Endothelial cell (in vitro differentiated cells): ENCODE measurements at regions not wholly inside any gene's neighbourhood (a gene's known extent, or its start where the extent isn't known, plus 50 kb on each side); places are given as distances from the start of the nearest gene placed in this dataset.

Experiments
- DNase-seq: peaks from one replicate; pipeline ENCODE4 v3.0.0; 2021; ENCODE audit warnings: low spot score
- H3K27ac Mint-ChIP-seq: one replicate; pipeline ENCODE4 v1.8.0; 2021; ENCODE audit warnings: mixed read lengths, inconsistent platforms; ENCODE audit not compliant: unreplicated experiment
- H3K27me3 Mint-ChIP-seq: one replicate; pipeline ENCODE4 v1.8.0; 2021; ENCODE audit warnings: mild to moderate bottlenecking, moderate library complexity, mixed read lengths, inconsistent platforms; ENCODE audit not compliant: unreplicated experiment
- H3K36me3 Mint-ChIP-seq: one replicate; pipeline ENCODE4 v1.8.0; 2021; ENCODE audit warnings: mild to moderate bottlenecking, low read depth, mixed read lengths, inconsistent platforms; ENCODE audit not compliant: unreplicated experiment
- H3K4me1 Mint-ChIP-seq: one replicate; pipeline ENCODE4 v1.8.0; 2021; ENCODE audit warnings: mild to moderate bottlenecking, mixed read lengths, inconsistent platforms; ENCODE audit not compliant: unreplicated experiment
- H3K4me3 Mint-ChIP-seq: one replicate; pipeline ENCODE4 v1.8.0; 2021; ENCODE audit warnings: mild to moderate bottlenecking, mixed read lengths, inconsistent platforms; ENCODE audit not compliant: unreplicated experiment
- H3K9me3 Mint-ChIP-seq: one replicate; pipeline ENCODE4 v1.8.0; 2021; ENCODE audit warnings: mixed read lengths, inconsistent platforms; ENCODE audit not compliant: unreplicated experiment
- TF ChIP-seq, protein P1 (sequence below): fragments of 200-600 bp; sonication (generic); IDR thresholded peaks from one replicate; pipeline ENCODE4 v1.5.0; 2021; ENCODE audit warnings: antibody characterized with exemption; ENCODE audit not compliant: unreplicated experiment

GRCh38 chr10:128885573-128886555 is 581.2 kb upstream of the MGMT start:
- no peaks in the 10 kb centered on the region for H3K4me1 Mint-ChIP-seq
- H3K27me3 Mint-ChIP-seq: no peaks in the 10 kb centered on the region
- TF ChIP-seq, protein P1, sequence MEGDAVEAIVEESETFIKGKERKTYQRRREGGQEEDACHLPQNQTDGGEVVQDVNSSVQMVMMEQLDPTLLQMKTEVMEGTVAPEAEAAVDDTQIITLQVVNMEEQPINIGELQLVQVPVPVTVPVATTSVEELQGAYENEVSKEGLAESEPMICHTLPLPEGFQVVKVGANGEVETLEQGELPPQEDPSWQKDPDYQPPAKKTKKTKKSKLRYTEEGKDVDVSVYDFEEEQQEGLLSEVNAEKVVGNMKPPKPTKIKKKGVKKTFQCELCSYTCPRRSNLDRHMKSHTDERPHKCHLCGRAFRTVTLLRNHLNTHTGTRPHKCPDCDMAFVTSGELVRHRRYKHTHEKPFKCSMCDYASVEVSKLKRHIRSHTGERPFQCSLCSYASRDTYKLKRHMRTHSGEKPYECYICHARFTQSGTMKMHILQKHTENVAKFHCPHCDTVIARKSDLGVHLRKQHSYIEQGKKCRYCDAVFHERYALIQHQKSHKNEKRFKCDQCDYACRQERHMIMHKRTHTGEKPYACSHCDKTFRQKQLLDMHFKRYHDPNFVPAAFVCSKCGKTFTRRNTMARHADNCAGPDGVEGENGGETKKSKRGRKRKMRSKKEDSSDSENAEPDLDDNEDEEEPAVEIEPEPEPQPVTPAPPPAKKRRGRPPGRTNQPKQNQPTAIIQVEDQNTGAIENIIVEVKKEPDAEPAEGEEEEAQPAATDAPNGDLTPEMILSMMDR: no peak
- H3K36me3 Mint-ChIP-seq: no peaks in the 10 kb centered on the region
- H3K27ac Mint-ChIP-seq: no peak overlapping the region
- DNase-seq: no peak
- no peaks in the 10 kb centered on the region for H3K9me3 Mint-ChIP-seq
- H3K4me3 Mint-ChIP-seq: no peak overlapping the region

GRCh38 chr10:128887856-128888255 is 579.2 kb upstream of the MGMT start:
- TF ChIP-seq, protein P1: no peak
- Mint-ChIP-seq H3K4me3 (no peak overlapping the region), H3K27ac (no peak overlapping the region)

GRCh38 chr10:128892005-128892404 is 575.0 kb upstream of the MGMT start:
- Mint-ChIP-seq H3K27ac (no peak overlapping the region), H3K4me3 (no peak overlapping the region), H3K4me1 (no peaks in the 10 kb centered on the region), H3K36me3 (no peaks in the 10 kb centered on the region), H3K27me3 (no peaks in the 10 kb centered on the region), H3K9me3 (no peaks in the 10 kb centered on the region)
- DNase-seq: no peak
- TF ChIP-seq, protein P1: no peak

More at GRCh38 chr10:128887856-128888255, 579.2 kb upstream of the MGMT start:
- no peaks in the 10 kb centered on the region for H3K9me3 Mint-ChIP-seq
- H3K36me3 Mint-ChIP-seq: no peaks in the 10 kb centered on the region
- DNase-seq: no peak
- no peaks in the 10 kb centered on the region for H3K4me1 Mint-ChIP-seq
- no peaks in the 10 kb centered on the region for H3K27me3 Mint-ChIP-seq

DNA sequence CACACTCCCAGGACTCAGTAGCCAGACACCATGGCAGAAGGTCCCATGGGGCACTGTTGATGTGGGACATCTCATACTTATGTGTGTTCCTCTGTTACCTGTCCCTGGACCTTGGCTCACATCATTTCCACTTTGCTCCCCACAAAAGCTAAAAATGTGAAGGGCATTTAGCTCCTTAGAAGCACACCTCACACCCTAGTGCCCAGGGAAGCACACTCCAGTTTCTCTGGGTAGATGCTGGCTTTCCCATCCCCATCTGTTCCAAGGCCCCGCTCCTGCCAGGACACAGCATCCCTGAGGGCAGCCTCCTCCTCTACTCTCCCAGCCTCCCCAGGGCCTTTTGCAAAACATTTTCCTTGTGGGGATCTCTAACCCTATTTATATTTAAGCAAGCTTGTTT is 572.4 kb upstream of the MGMT start:
- TF ChIP-seq, protein P1: no peak
- DNase-seq: no peak
- H3K4me1 Mint-ChIP-seq: no peaks in the 10 kb centered on the region

DNA sequence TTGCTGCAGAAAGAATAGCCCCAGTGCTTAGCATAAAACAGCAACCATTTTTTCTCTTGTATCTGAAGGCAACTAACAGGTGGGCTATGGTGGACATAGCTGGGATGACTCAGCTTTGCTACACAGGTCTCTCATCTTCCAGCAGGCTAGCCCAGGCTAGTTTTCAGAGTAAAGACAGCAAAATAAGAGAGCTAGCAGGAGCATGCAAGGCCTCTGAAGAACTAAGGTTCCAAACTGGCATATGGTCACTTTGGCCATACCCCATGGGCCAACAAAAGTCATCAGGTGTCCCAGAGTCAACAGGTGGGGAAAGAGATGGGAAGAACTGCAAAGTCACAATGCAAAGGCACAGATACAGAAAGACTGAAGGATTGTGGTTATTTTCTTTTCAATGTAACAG is 571.6 kb upstream of the MGMT start:
- no peak overlapping the region for H3K4me3 Mint-ChIP-seq
- TF ChIP-seq, protein P1: no peak
- H3K36me3 Mint-ChIP-seq: no peaks in the 10 kb centered on the region
- no peak overlapping the region for H3K27ac Mint-ChIP-seq
- H3K4me1 Mint-ChIP-seq: no peaks in the 10 kb centered on the region
- no peak for DNase-seq
- no peaks in the 10 kb centered on the region for H3K27me3 Mint-ChIP-seq
- no peaks in the 10 kb centered on the region for H3K9me3 Mint-ChIP-seq

More for the DNA sequence above, 572.4 kb upstream of the MGMT start:
- no peaks in the 10 kb centered on the region for H3K9me3 Mint-ChIP-seq
- H3K27ac Mint-ChIP-seq: no peak overlapping the region
- H3K27me3 Mint-ChIP-seq: no peaks in the 10 kb centered on the region
- H3K36me3 Mint-ChIP-seq: no peaks in the 10 kb centered on the region
- no peak overlapping the region for H3K4me3 Mint-ChIP-seq
